ENCODE measurements at regions not wholly inside any gene's neighbourhood (a gene's known extent, or its start where the extent isn't known, plus 50 kb on each side); places are given as distances from the start of the nearest gene placed in this dataset.

- no peak for TF ChIP-seq PML (IDR thresholded peaks at IDR 0.05; ENCODE audit: low read length)
- TF ChIP-seq SMAD5 (IDR thresholded peaks at IDR 0.05; ENCODE audit: low read depth) = no peak
- TF ChIP-seq NFYA (IDR thresholded peaks at IDR 0.05; ENCODE audit: borderline replicate concordance, low read depth, low read length) = no peak
- TF ChIP-seq ATF7 (IDR thresholded peaks at IDR 0.05; ENCODE audit: low read depth) = no peak
- no peak for TF ChIP-seq ZNF592 (IDR thresholded peaks at IDR 0.05)
- no peak for TF ChIP-seq RAD51 (IDR thresholded peaks at IDR 0.05)
- TF ChIP-seq MYB (IDR thresholded peaks at IDR 0.05; ENCODE audit: borderline replicate concordance, low read depth, low read length) = no peak
- no peak for TF ChIP-seq HCFC1 (IDR thresholded peaks at IDR 0.05; ENCODE audit: low read length)
- TF ChIP-seq RELA (IDR thresholded peaks at IDR 0.05; ENCODE audit: borderline replicate concordance, partially characterized antibody) = no peak
- TF ChIP-seq NR2C2 (IDR thresholded peaks at IDR 0.05; ENCODE audit: borderline replicate concordance, control insufficient read depth, insufficient read length, low read depth) = no peak
These were observed 76.9 kb downstream of the RTP5 start (continued) for GRCh38 chr2:241946306-241947003.

- ChIA-PET RAD21 (ENCODE audit: unreplicated experiment) (no interaction called here), CTCF (no interaction called here), POLR2A (no interaction called here), SMC1A (ENCODE audit: uncharacterized antibody, unreplicated experiment) (no interaction called here)
- BruUV-seq (replicated peaks) = no TSS peak
- H3K27ac ChIP-seq (ENCODE audit: control insufficient read depth, insufficient read depth) = no peak overlapping the region
- intact Hi-C loops (cut with micrococcal nuclease; ENCODE audit: unreplicated experiment) = no loop called here
- H3K4me3 ChIP-seq = no peak overlapping the region
- H3K9me3 ChIP-seq (replicated peaks; ENCODE audit: control insufficient read depth, insufficient read depth, low read length) = no peaks in the 10 kb centered on the region; the same call in 2 of the 3 replicates
- DNase-seq (ENCODE audit: low read depth, low spot score) = no peak
- no peaks in the 10 kb centered on the region for H4K20me1 ChIP-seq (ENCODE audit: control insufficient read depth, insufficient read depth)
- no peak overlapping the region for H3K4me2 ChIP-seq (ENCODE audit: control insufficient read depth, insufficient read depth)
- no peak overlapping the region for H2AFZ ChIP-seq (ENCODE audit: control insufficient read depth, low read depth, low read length)
- no peaks in the 10 kb centered on the region for H3K36me3 ChIP-seq (ENCODE audit: control insufficient read depth in 2 of 2, insufficient read depth in 2 of 2, low read length in 1 of 2)
- TF ChIP-seq RUNX3 (IDR thresholded peaks at IDR 0.05; ENCODE audit: low read length) (no peak), POLR2AphosphoS5 (IDR thresholded peaks at IDR 0.05; ENCODE audit: low read length) (no peak)
- no peaks in the 10 kb centered on the region for H3K27me3 ChIP-seq (replicated peaks in 1 of 2; ENCODE audit: control insufficient read depth in 2 of 2, insufficient read depth in 2 of 2, low read length in 1 of 2)
- FAIRE-seq = no peak
- H3K79me2 ChIP-seq (ENCODE audit: control insufficient read depth, insufficient read depth, low read length) = no peaks in the 10 kb centered on the region
- H3K9ac ChIP-seq (ENCODE audit: control insufficient read depth, insufficient read depth, low read length) = no peak overlapping the region
- no peak for ATAC-seq
- in situ Hi-C loops (cut with MboI) = no loop called here
- no peaks in the 10 kb centered on the region for H3K4me1 ChIP-seq (ENCODE audit: control insufficient read depth, insufficient read depth, low read length)
- WGBS (ENCODE audit: insufficient coverage, insufficient replicate concordance, low lambda C conversion rate, missing lambda C conversion rate) = 91% methylated on average over 28 of the region's 28 CpGs
These were observed 77.4 kb downstream of the RTP5 start for GRCh38 chr2:241947004-241947350.
